ENCODE measurements at regions not wholly inside any gene's neighbourhood (a gene's known extent, or its start where the extent isn't known, plus 50 kb on each side); places are given as distances from the start of the nearest gene placed in this dataset.
"Not testable (repeated sequence)": the region's sequence is repeated elsewhere in the genome, so short reads cannot be mapped to it uniquely, and the experiment has no call there.

DNA sequence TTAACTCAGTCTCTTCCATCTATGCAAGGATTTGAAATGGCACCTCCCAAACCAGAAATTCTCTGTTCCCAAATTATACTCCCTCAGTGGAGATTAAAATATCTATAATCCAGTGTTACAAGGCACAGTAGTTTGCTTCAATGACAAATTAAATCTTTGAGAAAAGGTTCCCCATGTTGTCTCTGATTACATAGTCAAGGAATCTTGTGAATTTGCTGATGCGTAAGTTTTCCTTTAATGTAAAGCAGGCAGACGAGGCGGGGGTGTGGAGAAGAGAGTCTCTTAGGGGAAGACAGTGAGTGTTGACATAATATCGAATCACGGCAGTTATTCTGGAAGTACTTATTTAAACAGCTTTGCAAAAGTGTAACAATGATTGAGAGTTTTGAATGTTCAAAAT is 236.4 kb upstream of the RARB start:
- no peak for DNase-seq (ENCODE audit: low spot score)
- ATAC-seq (ENCODE audit: low FRiP score): no peak
- TF ChIP-seq, protein P1, sequence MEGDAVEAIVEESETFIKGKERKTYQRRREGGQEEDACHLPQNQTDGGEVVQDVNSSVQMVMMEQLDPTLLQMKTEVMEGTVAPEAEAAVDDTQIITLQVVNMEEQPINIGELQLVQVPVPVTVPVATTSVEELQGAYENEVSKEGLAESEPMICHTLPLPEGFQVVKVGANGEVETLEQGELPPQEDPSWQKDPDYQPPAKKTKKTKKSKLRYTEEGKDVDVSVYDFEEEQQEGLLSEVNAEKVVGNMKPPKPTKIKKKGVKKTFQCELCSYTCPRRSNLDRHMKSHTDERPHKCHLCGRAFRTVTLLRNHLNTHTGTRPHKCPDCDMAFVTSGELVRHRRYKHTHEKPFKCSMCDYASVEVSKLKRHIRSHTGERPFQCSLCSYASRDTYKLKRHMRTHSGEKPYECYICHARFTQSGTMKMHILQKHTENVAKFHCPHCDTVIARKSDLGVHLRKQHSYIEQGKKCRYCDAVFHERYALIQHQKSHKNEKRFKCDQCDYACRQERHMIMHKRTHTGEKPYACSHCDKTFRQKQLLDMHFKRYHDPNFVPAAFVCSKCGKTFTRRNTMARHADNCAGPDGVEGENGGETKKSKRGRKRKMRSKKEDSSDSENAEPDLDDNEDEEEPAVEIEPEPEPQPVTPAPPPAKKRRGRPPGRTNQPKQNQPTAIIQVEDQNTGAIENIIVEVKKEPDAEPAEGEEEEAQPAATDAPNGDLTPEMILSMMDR (IDR thresholded peaks at IDR 0.05): no peak

DNA sequence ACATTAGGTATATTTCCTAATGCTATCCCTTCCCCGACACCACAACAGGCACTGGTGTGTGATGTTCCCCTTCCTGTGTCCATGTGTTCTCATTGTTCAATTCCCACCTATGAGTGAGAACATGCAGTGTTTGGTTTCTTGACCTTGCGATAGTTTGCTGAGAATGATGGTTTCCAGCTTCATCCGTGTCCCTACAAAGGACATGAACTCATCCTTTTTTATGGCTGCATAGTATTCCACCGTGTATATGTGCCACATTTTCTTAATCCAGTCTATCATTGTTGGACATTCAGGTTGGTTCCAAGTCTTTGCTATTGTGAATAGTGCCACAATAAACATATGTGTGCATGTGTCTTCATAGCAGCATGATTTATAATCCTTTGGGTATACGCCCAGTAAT is 228.5 kb upstream of the RARB start:
- not testable (repeated sequence) for DNase-seq (ENCODE audit: low spot score); ATAC-seq (ENCODE audit: low FRiP score)

DNA sequence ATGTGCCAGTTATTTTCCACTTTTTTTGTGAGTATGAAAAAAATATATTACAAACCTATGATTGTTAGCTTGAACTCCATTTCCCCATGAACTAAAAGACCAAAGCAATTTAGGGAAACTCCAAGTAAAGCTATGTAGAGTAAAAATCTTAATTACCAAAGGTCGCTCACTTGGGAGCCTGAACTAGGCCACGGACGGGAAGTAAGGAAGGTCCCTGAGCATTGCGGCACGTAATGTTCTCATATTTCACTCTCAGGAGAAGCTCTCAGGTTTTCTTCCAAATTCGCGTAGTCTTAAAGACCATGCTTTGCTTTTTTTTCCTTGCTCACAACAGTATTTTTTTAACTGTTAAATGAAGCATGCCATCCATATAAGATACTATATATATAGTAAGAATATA is 215.3 kb upstream of the RARB start:
- ATAC-seq (ENCODE audit: low FRiP score): no peak
- TF ChIP-seq, protein P1 (IDR thresholded peaks at IDR 0.05): no peak
- DNase-seq (ENCODE audit: low spot score): no peak

DNA sequence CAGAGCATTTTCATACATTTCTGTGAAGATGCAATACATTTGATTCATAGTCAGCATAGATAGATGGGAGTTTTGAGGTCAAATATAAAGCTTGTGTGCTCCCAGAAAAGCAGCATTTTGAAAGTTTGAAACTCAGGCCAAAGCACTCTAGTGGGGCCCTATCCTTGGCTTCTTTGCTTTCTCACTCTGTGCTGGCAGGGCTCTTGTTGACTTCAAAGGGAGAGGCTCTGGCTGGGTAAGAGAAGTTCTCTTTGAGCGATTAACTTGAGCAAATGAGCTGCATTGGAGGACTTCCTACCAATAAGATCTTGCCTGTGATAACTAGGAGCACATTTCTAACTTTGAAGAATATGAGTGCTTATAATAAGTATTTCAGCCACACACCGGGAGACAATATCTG is 214.0 kb upstream of the RARB start:
- no peak for DNase-seq (ENCODE audit: low spot score)
- no peak for ATAC-seq (ENCODE audit: low FRiP score)
- TF ChIP-seq, protein P1 (IDR thresholded peaks at IDR 0.05): no peak

DNA sequence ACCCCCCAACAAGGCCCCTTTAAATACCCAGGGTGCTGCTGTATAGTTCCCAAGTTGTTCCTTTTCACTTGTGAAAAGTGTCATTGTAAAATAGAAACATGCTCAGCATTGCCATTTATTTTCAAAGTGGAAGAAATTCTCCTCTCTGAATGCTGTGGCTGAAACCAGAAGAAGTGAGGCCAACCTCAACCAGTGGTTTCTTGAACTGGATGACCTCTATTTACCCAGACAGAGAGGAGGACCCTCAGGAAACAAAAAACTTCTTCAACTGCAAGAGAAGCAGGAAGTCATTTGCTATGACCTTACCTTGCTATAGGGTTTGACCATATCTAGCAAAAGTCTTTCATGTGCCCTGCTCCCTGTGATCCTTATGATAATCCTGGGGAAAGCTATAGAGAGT is 209.7 kb upstream of the RARB start:
- DNase-seq (ENCODE audit: low spot score): no peak
- no peak for ATAC-seq (ENCODE audit: low FRiP score)
- TF ChIP-seq, protein P1 (IDR thresholded peaks at IDR 0.05): no peak

DNA sequence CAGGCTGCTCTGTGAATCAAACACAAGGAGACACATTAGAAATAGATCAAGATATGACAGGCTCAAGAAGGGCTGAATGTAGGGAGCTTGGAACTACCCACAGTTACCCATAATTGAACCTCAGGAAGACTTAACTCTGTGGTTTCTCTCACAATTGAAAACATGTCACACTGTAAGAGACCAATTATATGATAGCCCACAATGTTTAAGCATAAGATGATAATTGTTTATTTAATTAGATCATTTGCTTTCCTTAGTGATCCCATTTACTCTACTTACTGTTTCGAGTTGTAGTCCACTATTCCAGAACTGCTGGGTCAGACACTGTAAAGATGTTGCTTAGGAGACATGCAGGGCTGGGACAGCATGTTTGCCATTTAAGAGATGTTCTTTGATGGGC is 201.3 kb upstream of the RARB start:
- TF ChIP-seq, protein P1 (IDR thresholded peaks at IDR 0.05): no peak
- no peak for DNase-seq (ENCODE audit: low spot score)

DNA sequence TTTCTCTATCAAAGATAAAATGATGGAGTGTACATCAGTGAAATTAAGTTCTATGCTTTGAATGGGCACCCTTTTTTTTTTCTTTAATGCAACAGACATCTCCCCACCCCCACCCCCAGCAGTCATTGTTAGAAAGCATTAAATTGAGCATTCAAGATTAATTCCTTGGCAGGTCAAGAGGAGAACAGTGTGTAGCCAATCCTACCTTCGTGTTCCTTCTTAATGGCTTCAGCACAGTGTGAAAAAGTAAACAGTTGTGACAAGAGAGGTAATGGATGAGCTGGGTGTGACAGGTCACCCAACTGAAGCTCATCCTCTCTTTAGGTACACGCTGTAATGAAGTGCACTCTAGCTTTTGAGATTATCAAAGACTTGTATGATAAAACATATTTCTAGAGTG is 198.5 kb upstream of the RARB start:
- ATAC-seq (ENCODE audit: low FRiP score) (no peak), DNase-seq (ENCODE audit: low spot score) (no peak)
- TF ChIP-seq, protein P1 (IDR thresholded peaks at IDR 0.05): no peak

More for the DNA sequence above, 201.3 kb upstream of the RARB start:
- ATAC-seq (ENCODE audit: low FRiP score): no peak

DNA sequence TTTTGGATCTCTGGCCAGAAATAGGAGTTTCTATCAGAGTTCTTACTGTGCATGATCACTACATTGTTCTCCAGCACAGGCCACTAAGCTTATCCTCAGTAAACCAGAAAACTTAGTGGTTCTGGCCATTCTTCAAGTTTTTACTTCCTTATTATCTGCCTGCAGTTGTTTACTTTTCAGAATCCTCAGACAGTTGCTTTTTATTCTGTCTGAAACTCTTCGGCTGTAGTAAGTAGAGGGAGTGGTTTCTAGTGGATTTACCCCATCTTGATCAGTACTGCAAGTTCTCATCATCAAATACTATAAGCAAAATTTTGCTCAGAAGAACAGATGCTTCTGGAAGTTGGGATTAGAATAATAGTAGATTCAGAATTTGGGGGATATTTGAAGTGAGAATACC is 193.0 kb upstream of the RARB start:
- TF ChIP-seq, protein P1 (IDR thresholded peaks at IDR 0.05): no peak
- no peak for DNase-seq (ENCODE audit: low spot score)
- ATAC-seq (ENCODE audit: low FRiP score): no peak

Data from omental fat pad (tissue), 3 donors.